SHP77 (cell line): ENCODE measurements at regions not wholly inside any gene's neighbourhood (a gene's known extent, or its start where the extent isn't known, plus 50 kb on each side); places are given as distances from the start of the nearest gene placed in this dataset.

Experiments
- DNase-seq, 2 experiments: peaks; one replicate each; lab custom pipeline; 2025; lab: John Stamatoyannopoulos, UW

DNA sequence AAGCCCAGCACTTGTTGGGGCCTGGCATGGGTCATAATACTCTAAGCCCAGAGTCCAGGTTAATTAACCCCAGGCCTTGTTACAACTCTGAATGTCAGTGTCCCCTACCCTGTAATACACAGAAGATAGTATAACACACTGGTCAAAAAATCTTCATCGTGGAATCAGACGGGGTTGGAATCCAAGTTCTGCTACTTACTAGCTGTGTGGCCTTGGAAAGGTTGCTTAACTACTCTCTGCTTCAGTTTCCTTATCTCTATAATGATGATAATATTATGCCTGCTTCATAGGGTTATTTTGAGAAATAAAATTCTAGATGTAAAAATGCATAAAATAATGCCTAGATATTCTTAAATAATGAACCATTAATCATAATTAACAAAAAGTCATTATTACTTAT lies 77.8 kb upstream of the CTTNBP2NL start:
- DNase-seq = no peak

DNA sequence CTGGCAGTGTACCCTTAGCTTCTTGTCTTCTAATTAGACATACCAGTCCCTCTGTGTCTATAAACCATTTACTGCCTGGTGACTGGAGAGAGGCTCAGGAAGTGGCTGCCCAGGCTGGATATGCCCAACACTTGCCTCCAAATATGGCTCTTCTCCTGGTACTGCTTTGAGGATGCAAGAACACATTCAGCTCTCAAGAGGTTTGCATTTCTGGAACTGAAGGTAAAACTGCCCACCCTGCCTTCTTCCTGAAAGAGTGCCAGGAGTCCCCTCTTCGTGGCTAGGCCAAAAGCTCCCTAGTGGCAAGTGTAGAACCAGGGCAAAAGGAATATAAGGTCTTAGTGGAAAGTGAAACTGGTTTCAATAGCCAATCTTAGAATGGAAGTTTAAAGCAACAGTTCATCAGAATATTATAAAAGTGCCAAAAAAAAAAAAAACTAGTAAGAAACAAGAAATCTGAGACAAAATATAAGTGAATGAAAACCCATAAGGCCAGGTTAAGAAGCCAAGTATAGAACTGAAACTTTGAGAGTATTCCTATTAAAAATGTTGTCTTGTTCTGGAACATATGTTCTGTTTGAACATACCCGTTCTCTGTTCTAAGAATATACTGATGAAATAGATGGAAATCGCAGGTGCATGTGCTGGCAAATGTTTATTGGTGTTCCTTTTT lies 77.2 kb upstream of the CTTNBP2NL start:
- no peak for DNase-seq

DNA sequence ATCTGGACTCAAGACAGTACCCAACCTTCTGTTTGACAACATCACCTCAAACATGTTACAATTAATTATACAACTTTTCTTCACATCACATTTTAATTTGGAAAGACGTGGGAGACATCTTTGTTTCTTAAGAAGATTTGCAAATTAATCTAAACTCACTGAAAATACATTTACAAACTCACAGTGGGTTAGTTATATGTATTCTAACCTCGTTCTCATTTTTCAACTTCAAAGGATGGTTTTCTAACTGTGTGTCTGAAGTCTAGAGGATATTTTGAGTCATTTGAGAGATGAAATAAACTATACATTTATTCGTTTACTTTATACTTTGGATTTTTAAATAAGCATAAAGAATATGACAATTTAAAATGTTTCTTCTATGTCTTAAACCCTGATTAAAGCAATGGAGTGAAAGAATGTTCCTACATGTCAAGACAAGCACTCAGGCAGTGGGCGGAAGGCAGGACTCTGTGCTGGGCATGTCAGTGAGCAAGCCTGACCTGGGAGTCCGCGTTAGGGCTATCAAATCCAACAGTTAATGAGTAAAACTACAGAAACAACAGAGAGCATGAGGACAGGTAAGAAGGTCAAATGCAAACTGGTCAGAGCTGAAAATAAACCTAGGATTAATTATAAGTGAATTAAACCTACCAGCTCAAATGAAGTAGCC lies 76.5 kb upstream of the CTTNBP2NL start:
- no peak for DNase-seq

- no peak for DNase-seq
Observed at GRCh38 chr1:112320058-112320457, 76.0 kb upstream of the CTTNBP2NL start.

DNA sequence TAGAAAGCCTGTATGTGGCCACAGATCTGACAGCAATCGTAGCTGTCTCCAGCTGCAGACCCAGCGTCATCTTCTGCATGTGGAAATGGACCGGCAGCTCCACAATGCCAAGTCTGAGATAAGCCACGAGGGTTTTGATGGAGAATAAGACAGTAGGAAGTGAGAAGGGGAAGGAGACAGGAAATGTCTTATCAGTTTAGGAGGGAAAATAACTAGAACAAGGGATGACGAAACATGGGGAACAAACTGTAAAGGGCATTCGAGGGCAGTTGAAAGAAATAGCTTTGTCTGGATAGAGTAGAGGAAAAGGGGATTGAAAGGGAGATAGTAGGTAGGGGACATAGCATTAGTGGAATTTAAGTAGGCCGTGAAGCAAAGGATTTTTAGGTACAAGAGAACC lies 74.0 kb upstream of the CTTNBP2NL start:
- no peak for DNase-seq

GRCh38 chr1:112322983-112323678 lies 72.9 kb upstream of the CTTNBP2NL start:
- DNase-seq = no peak

DNA sequence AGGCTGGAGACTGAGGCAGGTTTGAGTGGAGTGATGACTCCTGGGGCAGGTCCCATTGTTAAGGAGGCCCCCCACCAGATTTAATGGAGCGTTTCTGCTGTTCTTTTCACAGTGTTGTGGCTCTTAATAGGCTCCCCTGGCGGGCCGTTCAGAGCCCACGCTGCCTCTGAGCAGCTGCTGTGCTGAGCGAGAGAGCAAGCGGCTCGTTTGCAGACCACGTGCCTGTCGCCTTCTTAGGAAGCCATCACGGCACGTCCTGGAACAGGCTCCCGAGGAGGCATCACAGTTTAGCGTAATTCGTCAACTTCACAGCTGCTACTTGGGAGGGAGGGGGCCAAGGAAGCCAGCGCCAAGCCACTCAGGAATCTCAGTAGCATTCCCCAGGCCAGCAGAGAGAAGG lies 70.5 kb upstream of the CTTNBP2NL start:
- DNase-seq = peak; percentile 5 to 23

- no peak for DNase-seq
Observed at GRCh38 chr1:112328600-112328999, 67.4 kb upstream of the CTTNBP2NL start.

DNA sequence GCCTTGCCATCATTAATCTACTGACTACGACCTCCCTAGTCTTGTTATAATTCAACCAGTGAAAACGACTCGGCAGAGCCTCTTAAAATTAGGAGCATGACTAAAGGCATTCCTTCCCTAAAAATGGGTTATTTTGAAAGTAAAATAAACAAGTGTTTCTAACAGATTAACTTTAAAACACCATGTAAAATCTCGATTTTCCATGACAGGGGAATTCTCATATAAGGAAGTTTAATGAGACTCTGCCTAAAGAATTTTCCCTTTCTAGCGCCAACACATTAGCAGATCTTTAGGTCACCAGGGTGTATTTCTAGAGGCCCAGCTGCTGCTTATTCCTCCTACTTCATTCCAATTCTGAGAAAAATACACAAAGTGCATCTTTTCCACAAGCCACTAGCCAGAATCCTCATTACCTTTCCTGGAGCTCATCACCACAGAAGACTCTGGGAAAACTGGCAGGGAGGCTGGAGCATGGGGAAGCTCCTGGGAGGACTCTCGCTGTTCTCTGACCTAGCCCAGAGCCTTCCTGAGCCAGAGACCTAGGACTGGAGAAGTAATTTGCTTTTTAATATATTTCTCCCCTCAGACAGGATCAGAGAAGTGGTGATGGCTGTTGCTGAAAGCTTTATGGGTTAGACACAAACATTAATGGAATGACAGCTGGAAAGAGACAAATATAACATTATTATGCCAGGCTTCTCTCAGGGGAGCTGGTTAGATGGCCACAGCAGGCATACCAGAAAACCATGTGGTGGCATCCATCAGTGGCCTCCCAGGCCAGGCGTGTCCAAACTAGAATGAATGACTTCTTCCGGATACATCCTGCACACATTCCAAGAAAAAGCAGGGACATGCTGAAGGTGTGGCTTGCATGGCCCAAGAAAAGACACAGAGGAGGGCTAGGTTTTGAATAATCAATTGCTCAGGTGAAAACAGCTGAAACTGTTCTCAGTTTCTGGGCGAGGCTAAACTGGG lies 63.6 kb upstream of the CTTNBP2NL start:
- DNase-seq = no peak

- DNase-seq = no peak
Observed at GRCh38 chr1:112335351-112335750, 60.7 kb upstream of the CTTNBP2NL start.

DNA sequence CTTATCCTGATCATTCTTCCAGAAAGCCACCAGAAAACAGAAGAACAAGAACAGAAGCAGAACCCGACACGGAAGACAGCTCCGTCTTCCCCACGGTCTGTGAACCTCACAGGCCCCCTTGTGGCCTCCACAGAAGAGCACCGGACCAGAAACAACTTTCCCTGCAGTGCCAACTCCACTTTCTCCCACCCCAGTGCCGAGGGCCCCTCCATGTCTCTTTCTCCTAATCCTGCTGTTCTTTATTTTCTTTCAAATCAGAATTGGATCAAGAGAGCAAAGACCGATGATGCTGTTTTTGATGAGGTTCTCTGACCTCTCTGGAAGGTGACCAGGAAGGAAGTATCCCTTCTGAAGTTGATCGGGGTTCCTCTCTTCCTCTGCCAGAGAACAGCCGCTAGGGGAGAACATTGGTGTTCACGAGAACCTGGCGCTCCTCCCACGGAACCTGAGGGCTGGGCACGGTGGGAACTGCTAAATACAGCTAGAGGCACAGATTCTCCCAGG lies 58.9 kb upstream of the CTTNBP2NL start:
- peak; percentile 45 to 58 for DNase-seq

GRCh38 chr1:112341986-112342385 lies 54.0 kb upstream of the CTTNBP2NL start:
- no peak for DNase-seq

GRCh38 chr1:112342558-112342957 lies 53.5 kb upstream of the CTTNBP2NL start:
- DNase-seq = peak; percentile 15 to 52

DNA sequence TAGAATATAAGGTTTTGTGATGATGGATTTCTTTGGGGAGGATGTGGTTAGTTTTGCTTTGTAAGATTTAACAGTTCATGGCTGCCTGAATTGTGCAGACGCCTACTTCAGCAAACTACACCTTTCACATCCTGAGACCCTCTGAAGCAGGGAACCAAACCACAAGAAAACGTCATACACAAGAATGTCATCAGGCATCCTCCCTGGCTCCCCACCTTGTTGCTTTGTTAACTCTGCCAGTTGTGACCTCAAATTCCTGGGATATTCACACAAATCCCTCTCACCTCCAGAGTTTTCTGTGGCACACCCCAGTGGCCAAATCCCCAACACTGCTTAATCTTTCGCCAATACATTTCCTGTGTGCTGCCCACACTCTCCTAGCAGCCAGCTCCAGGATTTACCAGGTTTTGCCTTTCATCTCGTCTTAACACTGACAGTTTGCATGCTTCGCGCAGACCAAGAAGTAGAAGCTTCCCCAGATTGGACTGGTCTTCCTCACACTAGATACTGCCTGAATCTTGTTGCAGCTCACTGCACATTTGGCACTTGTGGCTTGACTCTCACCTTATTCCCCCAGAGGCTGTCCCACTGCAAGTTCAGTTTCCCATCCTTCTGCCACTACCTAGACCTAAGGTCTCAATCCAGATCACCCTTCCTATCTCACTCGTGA lies 51.1 kb upstream of the CTTNBP2NL start:
- DNase-seq = no peak
